Tibial nerve (tissue), 4 donors: ENCODE measurements at regions not wholly inside any gene's neighbourhood (a gene's known extent, or its start where the extent isn't known, plus 50 kb on each side); places are given as distances from the start of the nearest gene placed in this dataset.

Source experiments
- EP300 ChIP-seq, 2 donors: sonication (generic); formaldehyde crosslinking; IDR thresholded peaks; one replicate each; pipeline ENCODE4 v1.6.1; 2017; ENCODE audit warnings: antibody characterized with exemption in 2 of 2, mild to moderate bottlenecking in 1 of 2
- POLR2A ChIP-seq, 2 donors: fragments of 450-650 bp; IDR thresholded peaks; one replicate each; pipeline ENCODE4 v1.6.1; 2017; ENCODE audit warnings: antibody characterized with exemption in 2 of 2, mild to moderate bottlenecking in 2 of 2, moderate library complexity in 2 of 2
- TF ChIP-seq, protein P1 (sequence below), 5 experiments: fragments of 200-600 bp in 3 of 5; fragments of 450-650 bp in 2 of 5; sonication (generic) in 3 of 5; IDR thresholded peaks; one replicate each; pipeline ENCODE4 v1.5.1; 2016 to 2019; ENCODE audit warnings: antibody characterized with exemption in 5 of 5, mild to moderate bottlenecking in 3 of 5, moderate library complexity in 2 of 5

DNA sequence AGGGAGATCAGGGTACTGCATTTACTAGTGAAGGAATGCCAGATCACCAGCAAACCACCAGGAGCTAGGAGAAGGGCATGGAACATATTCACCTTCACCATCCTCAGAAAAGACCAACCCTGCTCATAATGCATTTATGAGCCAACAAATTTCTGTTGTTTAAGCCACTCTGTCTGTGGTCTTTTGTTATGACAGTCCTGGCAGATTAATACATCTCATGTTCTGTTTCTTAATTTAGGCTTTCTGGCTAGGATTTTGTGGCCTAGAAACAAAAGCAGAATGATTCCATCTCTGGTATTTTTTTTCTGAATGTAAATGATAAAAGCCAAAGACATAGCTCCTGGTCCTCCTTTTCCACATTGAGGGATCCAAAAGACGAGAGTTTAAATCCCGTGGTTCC is 797.9 kb downstream of the TYW1 start:
- no peak for TF ChIP-seq EP300 (IDR thresholded peaks at IDR 0.05)
- TF ChIP-seq, protein P1, sequence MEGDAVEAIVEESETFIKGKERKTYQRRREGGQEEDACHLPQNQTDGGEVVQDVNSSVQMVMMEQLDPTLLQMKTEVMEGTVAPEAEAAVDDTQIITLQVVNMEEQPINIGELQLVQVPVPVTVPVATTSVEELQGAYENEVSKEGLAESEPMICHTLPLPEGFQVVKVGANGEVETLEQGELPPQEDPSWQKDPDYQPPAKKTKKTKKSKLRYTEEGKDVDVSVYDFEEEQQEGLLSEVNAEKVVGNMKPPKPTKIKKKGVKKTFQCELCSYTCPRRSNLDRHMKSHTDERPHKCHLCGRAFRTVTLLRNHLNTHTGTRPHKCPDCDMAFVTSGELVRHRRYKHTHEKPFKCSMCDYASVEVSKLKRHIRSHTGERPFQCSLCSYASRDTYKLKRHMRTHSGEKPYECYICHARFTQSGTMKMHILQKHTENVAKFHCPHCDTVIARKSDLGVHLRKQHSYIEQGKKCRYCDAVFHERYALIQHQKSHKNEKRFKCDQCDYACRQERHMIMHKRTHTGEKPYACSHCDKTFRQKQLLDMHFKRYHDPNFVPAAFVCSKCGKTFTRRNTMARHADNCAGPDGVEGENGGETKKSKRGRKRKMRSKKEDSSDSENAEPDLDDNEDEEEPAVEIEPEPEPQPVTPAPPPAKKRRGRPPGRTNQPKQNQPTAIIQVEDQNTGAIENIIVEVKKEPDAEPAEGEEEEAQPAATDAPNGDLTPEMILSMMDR (IDR thresholded peaks at IDR 0.05) = no peak
- no peak for TF ChIP-seq POLR2A (IDR thresholded peaks at IDR 0.05)
